Ovary (tissue), 7 donors: ENCODE measurements at regions not wholly inside any gene's neighbourhood (a gene's known extent, or its start where the extent isn't known, plus 50 kb on each side); places are given as distances from the start of the nearest gene placed in this dataset.

Experiments
- DNase-seq, 5 donors: peaks; one replicate each; pipeline ENCODE4 v3.0.0-alpha.2; 2019 to 2020
- H3K27ac ChIP-seq, 2 donors: fragments of 200-600 bp; one replicate each; pipeline versions ENCODE4 v1.5.1 to v1.8.0; 2019 to 2022
- H3K27me3 ChIP-seq: fragments of 200-600 bp; one replicate; pipeline ENCODE4 v1.8.0; 2022
- H3K36me3 ChIP-seq: fragments of 200-600 bp; sonication (generic); one replicate; pipeline ENCODE4 v1.5.1; 2019
- H3K4me1 ChIP-seq: one replicate; pipeline ENCODE4 v1.8.1; 2013; ENCODE audit warnings: mild to moderate bottlenecking, moderate library complexity; ENCODE audit not compliant: insufficient read depth
- H3K4me3 ChIP-seq: fragments of 200-600 bp; sonication (generic); one replicate; pipeline ENCODE4 v1.5.1; 2017
- H3K9me3 ChIP-seq, 2 donors: fragments of 200-600 bp in 1 of 2; sonication (generic) in 1 of 2; one replicate each; pipeline versions ENCODE4 v1.5.1 to v1.8.1; 2013 to 2019; ENCODE audit warnings: mild to moderate bottlenecking in 1 of 2, moderate library complexity in 1 of 2
- EP300 ChIP-seq: sonication (generic); formaldehyde crosslinking; IDR thresholded peaks from one replicate; pipeline ENCODE4 v1.6.1; 2017; ENCODE audit warnings: antibody characterized with exemption
- POLR2A ChIP-seq: fragments of 450-650 bp; IDR thresholded peaks from one replicate; pipeline ENCODE4 v1.6.1; 2017; ENCODE audit warnings: antibody characterized with exemption, mild to moderate bottlenecking, moderate library complexity
- WGBS, 3 donors: extraction: QIAGEN DNeasy Blood & Tissue Kit in 1 of 3; methylation state at CpG; one replicate each; pipeline versions ENCODE4 v1.1.5 to v1.1.7; 2013 to 2017; 5-methylcytosine and 5-hydroxymethylcytosine counted together
- intact Hi-C, 4 donors: fragments of 100-400 bp; cut with DNase I; formaldehyde crosslinking; loops; one replicate each; pipeline versions ENCODE4 v1.11.0 to v1.15.1; 2022 to 2023
- TF ChIP-seq, protein P1 (sequence below), 3 donors: fragments of 450-650 bp in 2 of 3; fragments of 200-600 bp in 1 of 3; IDR thresholded peaks; one replicate each; pipeline versions ENCODE4 v1.5.1 to v1.8.0; 2016 to 2022; ENCODE audit warnings: antibody characterized with exemption in 3 of 3, mild to moderate bottlenecking in 1 of 3
- donor health status: DM: no; HTN: no; CAD: no; lungs with moderate emphysema.
- donor health status: DM: no; HTN: no; CAD: no.
- donor health status: Bipolar disorder and iron deficiency.
- donor health status: DM: no; HTN: no; CAD: no.
- donor health status: DM: yes; HTN: yes; CAD: no.

DNA sequence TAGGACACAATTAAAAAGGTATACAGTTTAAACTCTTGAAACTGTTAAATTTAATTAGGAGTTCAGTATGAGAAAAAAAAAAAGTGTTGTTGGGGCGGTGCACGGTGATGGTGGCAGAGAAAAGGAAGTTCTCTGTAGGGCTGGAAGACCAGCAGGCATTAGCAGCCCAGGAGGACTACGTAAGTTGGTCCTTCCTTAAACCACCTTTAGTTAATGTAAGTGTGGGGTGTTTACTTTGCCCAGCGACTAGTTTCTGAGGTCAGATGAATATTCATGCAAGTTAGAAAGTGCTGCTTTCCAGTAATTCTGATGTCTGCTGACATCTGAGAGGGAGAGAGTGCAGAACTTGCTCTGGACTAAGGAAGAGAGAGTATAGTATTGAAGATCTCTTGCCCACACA, 54.9 kb downstream of the NKX2-1 start:
- Histone ChIP-seq H3K27ac (no peak overlapping the region), H3K27me3 (no peaks in the 10 kb centered on the region), H3K9me3 (no peaks in the 10 kb centered on the region), H3K4me1 (no peaks in the 10 kb centered on the region), H3K4me3 (no peak overlapping the region), H3K36me3 (no peaks in the 10 kb centered on the region)
- WGBS, 3 donors, result 79 to 88% (median 81%) methylated on average over 4 of the region's 4 CpGs
- no peak for DNase-seq
- TF ChIP-seq EP300 (no peak), POLR2A (no peak)
- TF ChIP-seq, protein P1, sequence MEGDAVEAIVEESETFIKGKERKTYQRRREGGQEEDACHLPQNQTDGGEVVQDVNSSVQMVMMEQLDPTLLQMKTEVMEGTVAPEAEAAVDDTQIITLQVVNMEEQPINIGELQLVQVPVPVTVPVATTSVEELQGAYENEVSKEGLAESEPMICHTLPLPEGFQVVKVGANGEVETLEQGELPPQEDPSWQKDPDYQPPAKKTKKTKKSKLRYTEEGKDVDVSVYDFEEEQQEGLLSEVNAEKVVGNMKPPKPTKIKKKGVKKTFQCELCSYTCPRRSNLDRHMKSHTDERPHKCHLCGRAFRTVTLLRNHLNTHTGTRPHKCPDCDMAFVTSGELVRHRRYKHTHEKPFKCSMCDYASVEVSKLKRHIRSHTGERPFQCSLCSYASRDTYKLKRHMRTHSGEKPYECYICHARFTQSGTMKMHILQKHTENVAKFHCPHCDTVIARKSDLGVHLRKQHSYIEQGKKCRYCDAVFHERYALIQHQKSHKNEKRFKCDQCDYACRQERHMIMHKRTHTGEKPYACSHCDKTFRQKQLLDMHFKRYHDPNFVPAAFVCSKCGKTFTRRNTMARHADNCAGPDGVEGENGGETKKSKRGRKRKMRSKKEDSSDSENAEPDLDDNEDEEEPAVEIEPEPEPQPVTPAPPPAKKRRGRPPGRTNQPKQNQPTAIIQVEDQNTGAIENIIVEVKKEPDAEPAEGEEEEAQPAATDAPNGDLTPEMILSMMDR (IDR thresholded peaks at IDR 0.05), result no peak
- intact Hi-C loops, result no loop called here

DNA sequence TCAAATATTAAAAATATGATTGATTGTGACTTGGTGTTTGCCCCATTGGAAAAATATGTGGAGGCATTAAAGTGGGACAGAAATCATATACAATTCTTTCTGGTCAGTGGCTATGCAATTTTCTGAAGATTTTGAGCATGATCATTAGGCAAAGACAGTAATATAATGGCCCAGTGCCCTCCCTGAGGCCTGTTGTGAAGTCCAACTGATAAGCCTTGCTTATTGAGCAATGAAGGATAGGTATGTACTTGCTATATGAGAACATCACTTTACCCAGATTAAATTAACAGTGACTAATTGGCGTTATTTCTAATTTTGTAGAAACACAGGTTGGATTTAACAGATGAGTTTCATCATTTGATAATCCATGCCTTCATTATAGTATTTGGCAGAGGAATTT, 57.1 kb downstream of the NKX2-1 start:
- Histone ChIP-seq H3K27ac (no peak overlapping the region), H3K9me3 (no peaks in the 10 kb centered on the region), H3K36me3 (no peaks in the 10 kb centered on the region), H3K27me3 (no peaks in the 10 kb centered on the region), H3K4me3 (no peak overlapping the region), H3K4me1 (no peaks in the 10 kb centered on the region)
- 76 to 88% (median 85%) methylated on average over 1 of the region's 1 CpG for WGBS, 3 donors
- DNase-seq, result no peak
- intact Hi-C loops, result no loop called here
- TF ChIP-seq POLR2A (no peak), EP300 (no peak)
- TF ChIP-seq, protein P1 (IDR thresholded peaks at IDR 0.05), result no peak

DNA sequence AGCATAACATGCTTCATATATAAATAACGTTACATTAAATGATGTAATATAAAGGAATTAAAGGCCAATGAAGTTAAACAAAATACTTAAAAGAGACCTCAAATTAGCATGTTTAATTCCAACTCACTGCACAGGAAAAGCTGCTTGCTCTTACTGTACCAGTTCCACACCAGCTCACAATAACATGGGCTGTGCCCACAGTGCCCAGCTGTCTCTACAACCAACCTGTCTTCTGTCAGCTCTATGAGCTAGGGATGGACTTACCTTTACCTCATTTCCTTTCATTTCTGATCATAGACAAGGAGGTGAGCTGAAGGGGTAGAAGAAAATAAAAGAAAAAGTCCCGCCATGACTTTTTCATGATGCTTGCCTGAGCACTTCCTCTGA, 64.8 kb downstream of the NKX2-1 start:
- Histone ChIP-seq H3K27ac (no peak overlapping the region), H3K27me3 (no peaks in the 10 kb centered on the region), H3K36me3 (no peaks in the 10 kb centered on the region), H3K9me3 (no peaks in the 10 kb centered on the region), H3K4me1 (no peaks in the 10 kb centered on the region), H3K4me3 (no peak overlapping the region)
- intact Hi-C loops, result no loop called here
- DNase-seq, result no peak
- TF ChIP-seq EP300, result no peak
- TF ChIP-seq POLR2A, result no peak
- TF ChIP-seq, protein P1 (IDR thresholded peaks at IDR 0.05), result no peak
- WGBS, 3 donors, result 54 to 83% (median 74%) methylated on average over 2 of the region's 2 CpGs

DNA sequence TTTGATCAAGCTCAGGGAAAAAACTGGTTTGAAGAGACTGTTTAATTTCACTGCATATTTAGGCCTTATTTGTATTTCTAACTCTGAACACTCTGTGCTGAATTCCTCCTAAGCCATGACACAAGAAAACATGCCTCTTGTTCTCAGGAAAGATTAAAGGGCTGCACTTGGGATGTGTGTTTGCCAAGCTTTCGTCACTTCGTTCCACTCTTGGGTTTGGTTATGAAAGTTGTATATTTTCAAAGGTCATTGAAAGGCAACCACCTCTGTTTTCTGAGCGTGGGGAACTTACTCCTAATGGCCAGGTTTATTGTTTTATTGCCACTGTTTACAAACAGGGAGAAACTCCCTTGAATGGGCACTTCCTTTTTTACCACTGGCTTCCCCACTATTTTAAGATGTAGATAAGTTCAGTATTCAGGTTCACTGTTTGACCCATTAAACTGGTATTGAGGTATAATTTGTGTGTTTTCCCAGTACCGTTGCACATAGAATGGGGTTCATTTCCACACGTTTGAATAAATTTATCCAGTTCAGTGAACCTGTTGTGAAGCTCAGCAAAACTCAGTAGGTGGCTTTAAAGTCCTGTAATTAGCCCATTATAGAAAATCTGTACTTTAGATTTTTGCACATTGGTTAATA, 65.3 kb downstream of the NKX2-1 start:
- intact Hi-C loops, result no loop called here
- H3K27ac ChIP-seq, result no peak overlapping the region

More for the DNA sequence above, 65.3 kb downstream of the NKX2-1 start:
- TF ChIP-seq, protein P1 (IDR thresholded peaks at IDR 0.05), result no peak
- TF ChIP-seq EP300, result no peak
- TF ChIP-seq POLR2A, result no peak
- Histone ChIP-seq H3K36me3 (no peaks in the 10 kb centered on the region), H3K4me3 (no peak overlapping the region), H3K27me3 (no peaks in the 10 kb centered on the region), H3K4me1 (no peaks in the 10 kb centered on the region), H3K9me3 (no peaks in the 10 kb centered on the region)
- DNase-seq, result no peak
- 21 to 24% (median 22%) methylated on average over 5 of the region's 5 CpGs for WGBS, 3 donors
